Transverse colon (tissue), 4 donors: ENCODE measurements at regions not wholly inside any gene's neighbourhood (a gene's known extent, or its start where the extent isn't known, plus 50 kb on each side); places are given as distances from the start of the nearest gene placed in this dataset.

Experiments
- POLR2AphosphoS5 ChIP-seq, 3 donors: sonication (generic); formaldehyde crosslinking; IDR thresholded peaks; one replicate each; pipeline ENCODE4 v1.6.1; 2016; ENCODE audit warnings: antibody characterized with exemption in 3 of 3
- TF ChIP-seq, protein P1 (sequence below), 5 experiments: fragments of 200-600 bp in 3 of 5; fragments of 450-650 bp in 2 of 5; sonication (generic) in 3 of 5; IDR thresholded peaks; 1 replicate in 2 of 5; 2 replicates in 3 of 5; pipeline ENCODE4 v1.5.1; 2016 to 2017; ENCODE audit warnings: antibody characterized with exemption in 5 of 5, inconsistent platforms in 3 of 5, mild to moderate bottlenecking in 2 of 5, moderate library complexity in 1 of 5

DNA sequence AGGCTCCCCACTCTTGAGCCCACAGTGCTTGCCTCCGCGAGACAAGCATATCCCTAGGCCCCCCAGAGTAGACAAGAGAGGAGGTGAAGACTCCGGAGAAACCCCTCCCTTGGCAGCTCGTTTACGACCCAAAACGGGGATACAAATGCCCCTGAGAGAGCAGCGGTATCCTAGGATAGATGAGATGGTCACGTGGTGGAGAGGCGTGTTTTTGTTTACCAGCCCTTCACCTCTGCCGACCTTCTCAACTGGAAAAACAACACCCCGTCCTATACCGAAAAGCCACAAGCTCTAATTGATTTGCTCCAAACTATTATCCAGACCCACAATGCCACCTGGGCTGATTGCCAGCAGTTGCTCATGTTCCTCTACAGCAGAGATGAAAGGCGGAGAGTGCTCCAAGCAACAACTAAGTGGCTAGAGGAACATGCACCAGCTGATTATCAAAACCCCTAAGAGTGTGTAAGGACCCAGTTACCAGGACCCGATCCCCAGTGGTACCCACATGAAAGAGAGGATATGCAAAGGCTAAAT is 99.5 kb upstream of the OSBPL11 start:
- TF ChIP-seq POLR2AphosphoS5 (IDR thresholded peaks at IDR 0.05) = no peak
- TF ChIP-seq, protein P1, sequence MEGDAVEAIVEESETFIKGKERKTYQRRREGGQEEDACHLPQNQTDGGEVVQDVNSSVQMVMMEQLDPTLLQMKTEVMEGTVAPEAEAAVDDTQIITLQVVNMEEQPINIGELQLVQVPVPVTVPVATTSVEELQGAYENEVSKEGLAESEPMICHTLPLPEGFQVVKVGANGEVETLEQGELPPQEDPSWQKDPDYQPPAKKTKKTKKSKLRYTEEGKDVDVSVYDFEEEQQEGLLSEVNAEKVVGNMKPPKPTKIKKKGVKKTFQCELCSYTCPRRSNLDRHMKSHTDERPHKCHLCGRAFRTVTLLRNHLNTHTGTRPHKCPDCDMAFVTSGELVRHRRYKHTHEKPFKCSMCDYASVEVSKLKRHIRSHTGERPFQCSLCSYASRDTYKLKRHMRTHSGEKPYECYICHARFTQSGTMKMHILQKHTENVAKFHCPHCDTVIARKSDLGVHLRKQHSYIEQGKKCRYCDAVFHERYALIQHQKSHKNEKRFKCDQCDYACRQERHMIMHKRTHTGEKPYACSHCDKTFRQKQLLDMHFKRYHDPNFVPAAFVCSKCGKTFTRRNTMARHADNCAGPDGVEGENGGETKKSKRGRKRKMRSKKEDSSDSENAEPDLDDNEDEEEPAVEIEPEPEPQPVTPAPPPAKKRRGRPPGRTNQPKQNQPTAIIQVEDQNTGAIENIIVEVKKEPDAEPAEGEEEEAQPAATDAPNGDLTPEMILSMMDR (IDR thresholded peaks at IDR 0.05) = no peak
